ENCODE measurements at regions not wholly inside any gene's neighbourhood (a gene's known extent, or its start where the extent isn't known, plus 50 kb on each side); places are given as distances from the start of the nearest gene placed in this dataset.

DNA sequence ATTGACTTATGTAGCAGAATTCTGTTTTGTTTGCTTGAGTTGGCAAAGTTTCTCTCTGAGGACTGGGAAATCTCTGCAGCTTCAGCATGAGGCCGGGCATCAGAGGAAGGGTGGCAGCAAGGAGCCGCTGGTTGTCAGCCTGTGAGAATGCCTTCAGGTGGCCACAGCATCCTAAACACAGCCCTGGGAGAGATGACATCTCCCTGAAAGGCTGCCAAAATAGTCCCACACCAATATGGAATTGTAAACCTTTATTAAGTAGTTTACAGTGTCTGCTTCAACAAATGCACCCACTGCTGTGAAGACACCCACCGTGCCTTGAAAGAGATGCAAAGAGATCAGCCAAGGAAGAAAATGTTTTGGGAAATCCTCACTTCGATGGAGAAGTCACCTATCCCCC lies 609.7 kb upstream of the ARRDC4 start:
- WGBS (ENCODE audit: low lambda C conversion rate, missing lambda C conversion rate): 61% methylated on average over 4 of the region's 4 CpGs
- H3K27ac ChIP-seq: no peak overlapping the region
- no peak overlapping the region for H3K4me2 ChIP-seq
- TF ChIP-seq, protein P1, sequence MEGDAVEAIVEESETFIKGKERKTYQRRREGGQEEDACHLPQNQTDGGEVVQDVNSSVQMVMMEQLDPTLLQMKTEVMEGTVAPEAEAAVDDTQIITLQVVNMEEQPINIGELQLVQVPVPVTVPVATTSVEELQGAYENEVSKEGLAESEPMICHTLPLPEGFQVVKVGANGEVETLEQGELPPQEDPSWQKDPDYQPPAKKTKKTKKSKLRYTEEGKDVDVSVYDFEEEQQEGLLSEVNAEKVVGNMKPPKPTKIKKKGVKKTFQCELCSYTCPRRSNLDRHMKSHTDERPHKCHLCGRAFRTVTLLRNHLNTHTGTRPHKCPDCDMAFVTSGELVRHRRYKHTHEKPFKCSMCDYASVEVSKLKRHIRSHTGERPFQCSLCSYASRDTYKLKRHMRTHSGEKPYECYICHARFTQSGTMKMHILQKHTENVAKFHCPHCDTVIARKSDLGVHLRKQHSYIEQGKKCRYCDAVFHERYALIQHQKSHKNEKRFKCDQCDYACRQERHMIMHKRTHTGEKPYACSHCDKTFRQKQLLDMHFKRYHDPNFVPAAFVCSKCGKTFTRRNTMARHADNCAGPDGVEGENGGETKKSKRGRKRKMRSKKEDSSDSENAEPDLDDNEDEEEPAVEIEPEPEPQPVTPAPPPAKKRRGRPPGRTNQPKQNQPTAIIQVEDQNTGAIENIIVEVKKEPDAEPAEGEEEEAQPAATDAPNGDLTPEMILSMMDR (IDR thresholded peaks at IDR 0.05; ENCODE audit: poor library complexity): no peak
- no peak for TF ChIP-seq EZH2phosphoT487 (IDR thresholded peaks at IDR 0.05; ENCODE audit: low read depth, severe bottlenecking, unreplicated experiment)
- TF ChIP-seq EZH2 (IDR thresholded peaks at IDR 0.05; ENCODE audit: borderline replicate concordance): no peak
- no peak overlapping the region for H2AFZ ChIP-seq
- H3K9me3 ChIP-seq (ENCODE audit: low read depth): no peaks in the 10 kb centered on the region
- H3K36me3 ChIP-seq (replicated peaks; ENCODE audit: insufficient read depth, low read depth): no peaks in the 10 kb centered on the region
- H3K4me3 ChIP-seq: no peak overlapping the region
- H3K79me2 ChIP-seq: no peaks in the 10 kb centered on the region
- H3K9me2 ChIP-seq (replicated peaks; ENCODE audit: insufficient read depth): no peaks in the 10 kb centered on the region
- no peaks in the 10 kb centered on the region for H3K27me3 ChIP-seq
- no peaks in the 10 kb centered on the region for H4K20me1 ChIP-seq (ENCODE audit: insufficient read depth, poor library complexity, severe bottlenecking)
- H3K4me1 ChIP-seq (ENCODE audit: insufficient read depth): no peaks in the 10 kb centered on the region
- no peak for DNase-seq (ENCODE audit: low spot score)

DNA sequence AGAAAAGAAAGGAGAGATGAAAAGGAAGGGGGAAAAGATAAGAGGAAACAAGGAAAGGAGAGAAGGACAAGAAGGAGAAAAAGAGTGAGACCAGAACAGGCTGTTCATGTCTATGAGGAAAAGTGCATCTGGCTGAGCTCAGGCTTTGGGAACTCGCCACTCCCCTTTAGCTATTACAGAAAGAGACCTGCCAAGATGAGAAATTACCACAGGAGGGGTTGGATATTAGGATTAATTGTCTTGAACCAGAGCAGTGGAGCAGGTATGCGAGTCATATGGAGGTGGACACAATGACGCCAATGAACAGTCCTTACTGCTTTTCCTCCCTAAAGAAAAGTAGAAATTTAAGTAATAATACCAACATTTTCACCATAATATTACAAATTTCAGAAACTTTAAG lies 577.0 kb upstream of the ARRDC4 start:
- Histone ChIP-seq H3K4me2 (no peak overlapping the region), H2AFZ (no peak overlapping the region), H3K9me2 (replicated peaks; ENCODE audit: insufficient read depth) (no peaks in the 10 kb centered on the region), H3K9me3 (ENCODE audit: low read depth) (no peaks in the 10 kb centered on the region), H3K79me2 (no peaks in the 10 kb centered on the region), H4K20me1 (ENCODE audit: insufficient read depth, poor library complexity, severe bottlenecking) (no peaks in the 10 kb centered on the region), H3K36me3 (replicated peaks; ENCODE audit: insufficient read depth, low read depth) (no peaks in the 10 kb centered on the region), H3K4me3 (no peak overlapping the region), H3K27ac (no peak overlapping the region), H3K27me3 (peaks cover 3% of the 10 kb centered on the region), H3K4me1 (ENCODE audit: insufficient read depth) (no peaks in the 10 kb centered on the region)
- no peak for DNase-seq (ENCODE audit: low spot score)
- TF ChIP-seq, protein P1 (IDR thresholded peaks at IDR 0.05; ENCODE audit: poor library complexity): no peak
- TF ChIP-seq EZH2phosphoT487 (IDR thresholded peaks at IDR 0.05; ENCODE audit: low read depth, severe bottlenecking, unreplicated experiment) (no peak), EZH2 (IDR thresholded peaks at IDR 0.05; ENCODE audit: borderline replicate concordance) (no peak)
- 78% methylated on average over 3 of the region's 3 CpGs for WGBS (ENCODE audit: low lambda C conversion rate, missing lambda C conversion rate)

DNA sequence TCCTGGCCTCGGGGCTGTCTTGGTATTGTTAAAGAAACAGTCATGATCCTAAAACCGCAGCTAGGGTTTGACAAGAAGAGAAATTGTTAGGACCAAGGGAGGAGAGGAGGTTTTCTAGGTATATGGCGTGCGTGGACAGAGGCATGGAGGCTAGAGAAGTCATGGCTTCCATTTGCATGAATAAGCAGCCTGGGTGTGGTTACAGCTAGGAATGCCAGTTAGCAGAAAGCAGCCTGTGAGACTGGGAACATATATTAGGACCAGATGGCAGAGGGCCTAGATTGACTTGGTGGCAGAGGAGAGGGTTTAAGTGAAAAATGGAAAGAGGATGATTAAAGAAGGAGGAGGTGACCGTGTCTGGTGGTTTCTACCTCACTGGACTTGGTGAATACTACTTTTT lies 573.6 kb upstream of the ARRDC4 start:
- Histone ChIP-seq H3K4me2 (no peak overlapping the region), H2AFZ (no peak overlapping the region), H3K4me1 (ENCODE audit: insufficient read depth) (no peaks in the 10 kb centered on the region), H3K27me3 (peaks cover 3% of the 10 kb centered on the region), H3K79me2 (no peaks in the 10 kb centered on the region), H4K20me1 (ENCODE audit: insufficient read depth, poor library complexity, severe bottlenecking) (no peaks in the 10 kb centered on the region), H3K4me3 (no peak overlapping the region), H3K9me3 (ENCODE audit: low read depth) (no peaks in the 10 kb centered on the region), H3K27ac (no peak overlapping the region), H3K36me3 (replicated peaks; ENCODE audit: insufficient read depth, low read depth) (no peaks in the 10 kb centered on the region), H3K9me2 (replicated peaks; ENCODE audit: insufficient read depth) (no peaks in the 10 kb centered on the region)
- TF ChIP-seq EZH2phosphoT487 (IDR thresholded peaks at IDR 0.05; ENCODE audit: low read depth, severe bottlenecking, unreplicated experiment): no peak
- no peak for TF ChIP-seq EZH2 (IDR thresholded peaks at IDR 0.05; ENCODE audit: borderline replicate concordance)
- TF ChIP-seq, protein P1 (IDR thresholded peaks at IDR 0.05; ENCODE audit: poor library complexity): no peak
- WGBS (ENCODE audit: low lambda C conversion rate, missing lambda C conversion rate): 94% methylated on average over 5 of the region's 5 CpGs
- DNase-seq (ENCODE audit: low spot score): no peak

DNA sequence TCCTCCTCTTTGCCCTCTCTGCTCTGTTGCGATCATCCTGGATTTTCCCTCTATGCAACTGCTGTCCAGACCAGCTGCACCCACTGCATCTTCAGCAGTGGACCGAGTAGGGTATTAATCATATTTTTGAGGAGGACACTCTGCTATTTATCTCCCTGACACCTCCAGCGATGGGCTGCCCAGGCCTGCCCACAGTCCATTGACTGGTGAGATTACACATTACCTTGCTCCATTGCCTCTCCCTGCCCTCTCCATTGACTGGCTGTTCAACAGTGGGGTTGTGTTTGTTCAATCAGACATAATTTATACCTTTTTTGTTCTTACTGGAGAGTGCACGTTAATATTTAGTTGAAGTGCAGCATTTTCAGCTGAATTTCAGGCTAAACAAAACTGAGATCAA lies 559.3 kb upstream of the ARRDC4 start:
- Histone ChIP-seq H3K36me3 (replicated peaks; ENCODE audit: insufficient read depth, low read depth) (no peaks in the 10 kb centered on the region), H3K9me2 (replicated peaks; ENCODE audit: insufficient read depth) (no peaks in the 10 kb centered on the region), H3K79me2 (no peaks in the 10 kb centered on the region), H3K4me3 (no peak overlapping the region), H2AFZ (no peak overlapping the region), H3K27ac (no peak overlapping the region), H3K9me3 (ENCODE audit: low read depth) (no peaks in the 10 kb centered on the region), H3K4me1 (ENCODE audit: insufficient read depth) (no peaks in the 10 kb centered on the region), H3K4me2 (no peak overlapping the region), H3K27me3 (no peaks in the 10 kb centered on the region), H4K20me1 (ENCODE audit: insufficient read depth, poor library complexity, severe bottlenecking) (no peaks in the 10 kb centered on the region)
- 82% methylated on average over 4 of the region's 4 CpGs for WGBS (ENCODE audit: low lambda C conversion rate, missing lambda C conversion rate)
- no peak for DNase-seq (ENCODE audit: low spot score)
- no peak for TF ChIP-seq EZH2phosphoT487 (IDR thresholded peaks at IDR 0.05; ENCODE audit: low read depth, severe bottlenecking, unreplicated experiment)
- TF ChIP-seq, protein P1 (IDR thresholded peaks at IDR 0.05; ENCODE audit: poor library complexity): no peak
- no peak for TF ChIP-seq EZH2 (IDR thresholded peaks at IDR 0.05; ENCODE audit: borderline replicate concordance)
